Lower lobe of right lung (tissue), 2 donors: ENCODE measurements at regions not wholly inside any gene's neighbourhood (a gene's known extent, or its start where the extent isn't known, plus 50 kb on each side); places are given as distances from the start of the nearest gene placed in this dataset.
A peak's percentile ranks its signal among the peaks of the same experiment; 100 is the strongest.

ENCODE experiments used
- ATAC-seq, 2 donors: fragments of 200-7000 bp; cut with Tn5 transposase; one replicate each; pipeline ENCODE4 v1.9.1; 2020 to 2022; ENCODE audit warnings: mild to moderate bottlenecking in 2 of 2, moderate library complexity in 2 of 2
- DNase-seq: peaks from one replicate; pipeline ENCODE4 v3.0.0-alpha.2; 2020
- H3K27ac ChIP-seq: fragments of 200-600 bp; one replicate; pipeline ENCODE4 v1.8.0; 2022
- H3K27me3 ChIP-seq: fragments of 200-600 bp; one replicate; pipeline ENCODE4 v1.8.0; 2022; ENCODE audit warnings: low read depth
- H3K36me3 ChIP-seq: fragments of 200-600 bp; one replicate; pipeline ENCODE4 v1.8.0; 2022; ENCODE audit warnings: mild to moderate bottlenecking
- H3K4me1 ChIP-seq: fragments of 200-600 bp; one replicate; pipeline ENCODE4 v1.8.0; 2022
- H3K4me3 ChIP-seq: fragments of 200-600 bp; one replicate; pipeline ENCODE4 v1.8.0; 2022; ENCODE audit warnings: mild to moderate bottlenecking
- H3K9me3 ChIP-seq: fragments of 200-600 bp; one replicate; pipeline ENCODE4 v1.8.0; 2022
- intact Hi-C: fragments of 100-400 bp; cut with DNase I; formaldehyde crosslinking; loops from one replicate; pipeline ENCODE4 v1.11.0; 2022
- TF ChIP-seq, protein P1 (sequence below): fragments of 200-600 bp; IDR thresholded peaks from one replicate; pipeline ENCODE4 v1.8.0; 2022; ENCODE audit warnings: antibody characterized with exemption, mild to moderate bottlenecking
- donor health status: DM: no; HTN: yes; CAD: no; lungs with severe emphysema.

DNA sequence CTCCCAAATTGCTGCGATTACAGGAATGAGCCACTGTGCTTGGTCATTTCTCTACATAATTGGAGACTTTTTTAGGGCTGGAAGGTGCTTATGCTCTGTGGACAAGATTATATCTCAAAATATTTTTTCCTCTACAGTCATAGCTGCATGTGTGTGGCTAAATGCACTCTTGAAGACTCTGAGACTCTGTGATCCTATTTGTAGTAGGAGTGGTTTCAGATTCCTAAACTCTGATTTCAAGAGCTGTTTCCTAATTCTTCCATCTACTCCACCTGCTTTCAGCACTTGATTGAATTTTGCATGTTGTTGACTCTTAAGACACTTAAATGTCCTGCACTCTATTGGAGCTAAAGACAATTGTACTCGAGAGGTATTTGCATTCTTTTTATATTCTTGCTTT lies 78.0 kb downstream of the KLF5 start:
- Histone ChIP-seq H3K27ac (peak overlapping the region; percentile 38), H3K9me3 (no peaks in the 10 kb centered on the region), H3K27me3 (no peaks in the 10 kb centered on the region), H3K4me1 (peaks cover 10% of the 10 kb centered on the region), H3K36me3 (no peaks in the 10 kb centered on the region), H3K4me3 (no peak overlapping the region)
- intact Hi-C loops = no loop called here
- no peak for DNase-seq
- TF ChIP-seq, protein P1, sequence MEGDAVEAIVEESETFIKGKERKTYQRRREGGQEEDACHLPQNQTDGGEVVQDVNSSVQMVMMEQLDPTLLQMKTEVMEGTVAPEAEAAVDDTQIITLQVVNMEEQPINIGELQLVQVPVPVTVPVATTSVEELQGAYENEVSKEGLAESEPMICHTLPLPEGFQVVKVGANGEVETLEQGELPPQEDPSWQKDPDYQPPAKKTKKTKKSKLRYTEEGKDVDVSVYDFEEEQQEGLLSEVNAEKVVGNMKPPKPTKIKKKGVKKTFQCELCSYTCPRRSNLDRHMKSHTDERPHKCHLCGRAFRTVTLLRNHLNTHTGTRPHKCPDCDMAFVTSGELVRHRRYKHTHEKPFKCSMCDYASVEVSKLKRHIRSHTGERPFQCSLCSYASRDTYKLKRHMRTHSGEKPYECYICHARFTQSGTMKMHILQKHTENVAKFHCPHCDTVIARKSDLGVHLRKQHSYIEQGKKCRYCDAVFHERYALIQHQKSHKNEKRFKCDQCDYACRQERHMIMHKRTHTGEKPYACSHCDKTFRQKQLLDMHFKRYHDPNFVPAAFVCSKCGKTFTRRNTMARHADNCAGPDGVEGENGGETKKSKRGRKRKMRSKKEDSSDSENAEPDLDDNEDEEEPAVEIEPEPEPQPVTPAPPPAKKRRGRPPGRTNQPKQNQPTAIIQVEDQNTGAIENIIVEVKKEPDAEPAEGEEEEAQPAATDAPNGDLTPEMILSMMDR = no peak
- ATAC-seq = peak; percentile 82 to 86

GRCh38 chr13:73133531-73133930 lies 74.7 kb downstream of the KLF5 start:
- H3K27me3 ChIP-seq = no peaks in the 10 kb centered on the region
- no peaks in the 10 kb centered on the region for H3K9me3 ChIP-seq
- DNase-seq = no peak
- no peaks in the 10 kb centered on the region for H3K36me3 ChIP-seq
- no peak overlapping the region for H3K27ac ChIP-seq
- TF ChIP-seq, protein P1 = no peak
- H3K4me3 ChIP-seq = no peak overlapping the region
- ATAC-seq = no peak
- H3K4me1 ChIP-seq = no peaks in the 10 kb centered on the region
- intact Hi-C loops = no loop called here

GRCh38 chr13:73131247-73131646 lies 72.4 kb downstream of the KLF5 start:
- TF ChIP-seq, protein P1 = no peak
- no peaks in the 10 kb centered on the region for H3K9me3 ChIP-seq
- no peak overlapping the region for H3K27ac ChIP-seq
- intact Hi-C loops = no loop called here
- no peak for DNase-seq
- H3K4me1 ChIP-seq = no peaks in the 10 kb centered on the region
- H3K4me3 ChIP-seq = no peak overlapping the region
- H3K27me3 ChIP-seq = no peaks in the 10 kb centered on the region
- H3K36me3 ChIP-seq = no peaks in the 10 kb centered on the region
- ATAC-seq = peak in 1 of 2 donors; percentile 57

GRCh38 chr13:73129023-73129422 lies 70.2 kb downstream of the KLF5 start:
- Histone ChIP-seq H3K36me3 (no peaks in the 10 kb centered on the region), H3K27me3 (no peaks in the 10 kb centered on the region), H3K9me3 (no peaks in the 10 kb centered on the region), H3K4me1 (no peaks in the 10 kb centered on the region), H3K4me3 (no peak overlapping the region), H3K27ac (no peak overlapping the region)
- DNase-seq = no peak
- no peak for ATAC-seq
- intact Hi-C loops = no loop called here
- TF ChIP-seq, protein P1 = no peak
